ENCODE measurements at regions not wholly inside any gene's neighbourhood (a gene's known extent, or its start where the extent isn't known, plus 50 kb on each side); places are given as distances from the start of the nearest gene placed in this dataset.

- H3K9me3 ChIP-seq (ENCODE audit: control extremely low read depth in 1 of 3, control insufficient read depth in 2 of 3, insufficient read depth in 1 of 3, low read length in 2 of 3), result no peaks in the 10 kb centered on the region
- no peaks in the 10 kb centered on the region for H3K4me1 Mint-ChIP-seq
- TF ChIP-seq CTCF (IDR thresholded peaks at IDR 0.05) (no peak), EZH2 (IDR thresholded peaks at IDR 0.05; ENCODE audit: borderline replicate concordance, insufficient read depth, low read depth, low read length, poor library complexity, severe bottlenecking) (no peak)
- no peaks in the 10 kb centered on the region for H3K36me3 ChIP-seq (replicated peaks in 1 of 2; ENCODE audit: control extremely low read depth in 1 of 2, control insufficient read depth in 1 of 2, extremely low read depth in 1 of 2, insufficient read depth in 2 of 2, low read length in 1 of 2)
- ChIA-PET CTCF (no interaction called here), POLR2A (no interaction called here)
- intact Hi-C loops (cut with micrococcal nuclease), result no loop called here
- no peak for ATAC-seq (ENCODE audit: low read depth)
- no peak overlapping the region for H2AFZ ChIP-seq (ENCODE audit: insufficient read depth, low read depth, low read length, poor library complexity, severe bottlenecking)
- no CpG with 5 or more reads among the region's 3 CpGs for WGBS (ENCODE audit: insufficient coverage)
- no peak overlapping the region for H3K9ac ChIP-seq (ENCODE audit: low read length)
- H3K4me3 ChIP-seq (ENCODE audit: control extremely low read depth in 1 of 5, extremely low read depth in 1 of 5, insufficient read depth in 1 of 5, low read depth in 2 of 5, low read length in 4 of 5), result no peak overlapping the region
- H4K20me1 ChIP-seq (ENCODE audit: control insufficient read depth, insufficient read depth, low read length, poor library complexity, severe bottlenecking), result no peaks in the 10 kb centered on the region
- no peaks in the 10 kb centered on the region for H3K4me1 ChIP-seq (ENCODE audit: control insufficient read depth in 2 of 2, insufficient read depth in 2 of 2, low read length in 2 of 2)
- no peaks in the 10 kb centered on the region for H3K9me3 Mint-ChIP-seq (ENCODE audit: insufficient read depth)
- no peak for DNase-seq
- H3K79me2 ChIP-seq (ENCODE audit: control insufficient read depth, insufficient read depth, low read length), result no peaks in the 10 kb centered on the region
- H3K27ac ChIP-seq (ENCODE audit: low read length in 2 of 2), result no peak overlapping the region
- H3K4me3 Mint-ChIP-seq, result no peak overlapping the region
- no peak overlapping the region for H3K27ac Mint-ChIP-seq
- no peaks in the 10 kb centered on the region for H3K27me3 ChIP-seq (replicated peaks in 1 of 4; ENCODE audit: control extremely low read depth in 1 of 4, control insufficient read depth in 3 of 4, insufficient read depth in 4 of 4, low read length in 3 of 4)
- H3K4me2 ChIP-seq (replicated peaks; ENCODE audit: low read depth, low read length, poor library complexity, severe bottlenecking), result no peak overlapping the region
- no peaks in the 10 kb centered on the region for H3K27me3 Mint-ChIP-seq
Measured at GRCh38 chr7:131145770-131146169, 181.9 kb upstream of the MKLN1 start.

DNA sequence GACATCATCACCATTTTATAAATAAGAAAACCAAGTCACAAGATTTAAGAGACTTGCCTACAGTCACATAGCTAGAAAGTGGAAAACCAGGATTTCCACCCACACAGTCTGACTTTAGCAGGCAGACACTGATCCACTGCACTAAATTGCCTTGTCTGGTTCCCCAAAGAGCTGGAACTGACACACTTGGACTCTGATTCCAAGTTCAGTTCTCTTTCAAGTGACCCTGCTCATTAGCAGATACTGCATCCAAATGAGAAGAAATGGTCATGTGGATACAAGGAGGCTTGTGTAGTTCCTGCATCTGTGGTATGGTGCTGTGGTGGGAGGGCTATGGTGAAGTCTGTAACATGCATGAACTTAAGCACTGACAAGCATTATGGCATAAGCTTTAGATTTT, 180.1 kb upstream of the MKLN1 start:
- no peak for DNase-seq
- CTCF ChIA-PET, result interaction anchor here (1.0 kb wide), 2 partner anchors 23 to 106 kb away, joined by 3 read pairs; no protein-coding TSS in a partner anchor
- Mint-ChIP-seq H3K4me1 (no peaks in the 10 kb centered on the region), H3K4me3 (no peak overlapping the region), H3K27ac (no peak overlapping the region), H3K9me3 (ENCODE audit: insufficient read depth) (no peaks in the 10 kb centered on the region), H3K27me3 (no peaks in the 10 kb centered on the region)
- H3K4me2 ChIP-seq (replicated peaks; ENCODE audit: low read depth, low read length, poor library complexity, severe bottlenecking), result no peak overlapping the region
- H3K36me3 ChIP-seq (replicated peaks in 1 of 2; ENCODE audit: control extremely low read depth in 1 of 2, control insufficient read depth in 1 of 2, extremely low read depth in 1 of 2, insufficient read depth in 2 of 2, low read length in 1 of 2), result no peaks in the 10 kb centered on the region
- no peaks in the 10 kb centered on the region for H3K9me3 ChIP-seq (ENCODE audit: control extremely low read depth in 1 of 3, control insufficient read depth in 2 of 3, insufficient read depth in 1 of 3, low read length in 2 of 3)
- H3K27me3 ChIP-seq (replicated peaks in 1 of 4; ENCODE audit: control extremely low read depth in 1 of 4, control insufficient read depth in 3 of 4, insufficient read depth in 4 of 4, low read length in 3 of 4), result no peaks in the 10 kb centered on the region
- no peak for TF ChIP-seq EZH2 (IDR thresholded peaks at IDR 0.05; ENCODE audit: borderline replicate concordance, insufficient read depth, low read depth, low read length, poor library complexity, severe bottlenecking)
- TF ChIP-seq CTCF (IDR thresholded peaks at IDR 0.05), result no peak
- POLR2A ChIA-PET, result no interaction called here
- no peak overlapping the region for H3K4me3 ChIP-seq (ENCODE audit: control extremely low read depth in 1 of 5, extremely low read depth in 1 of 5, insufficient read depth in 1 of 5, low read depth in 2 of 5, low read length in 4 of 5)
- intact Hi-C loops (cut with micrococcal nuclease), result no loop called here
- no peaks in the 10 kb centered on the region for H4K20me1 ChIP-seq (ENCODE audit: control insufficient read depth, insufficient read depth, low read length, poor library complexity, severe bottlenecking)
- H2AFZ ChIP-seq (ENCODE audit: insufficient read depth, low read depth, low read length, poor library complexity, severe bottlenecking), result no peak overlapping the region
- no peak overlapping the region for H3K27ac ChIP-seq (ENCODE audit: low read length in 2 of 2)
- no peak overlapping the region for H3K9ac ChIP-seq (ENCODE audit: low read length)
- no peaks in the 10 kb centered on the region for H3K79me2 ChIP-seq (ENCODE audit: control insufficient read depth, insufficient read depth, low read length)
- H3K4me1 ChIP-seq (ENCODE audit: control insufficient read depth in 2 of 2, insufficient read depth in 2 of 2, low read length in 2 of 2), result no peaks in the 10 kb centered on the region
- ATAC-seq (ENCODE audit: low read depth), result no peak

All from B cell (primary cell).